GM12875 (cell line): ENCODE measurements at regions not wholly inside any gene's neighbourhood (a gene's known extent, or its start where the extent isn't known, plus 50 kb on each side); places are given as distances from the start of the nearest gene placed in this dataset.

Experiments used
- H3K4me3 ChIP-seq: one replicate; pipeline ENCODE4 v1.5.1; 2011; ENCODE audit warnings: low read depth, low read length, control low read depth
- TF ChIP-seq, protein P1 (sequence below): IDR thresholded peaks from 2 replicates; pipeline ENCODE4 v1.5.1; 2011; ENCODE audit warnings: low read depth, mild to moderate bottlenecking, control low read depth, inconsistent platforms, low read length, moderate library complexity, borderline replicate concordance; ENCODE audit not compliant: insufficient read depth

DNA sequence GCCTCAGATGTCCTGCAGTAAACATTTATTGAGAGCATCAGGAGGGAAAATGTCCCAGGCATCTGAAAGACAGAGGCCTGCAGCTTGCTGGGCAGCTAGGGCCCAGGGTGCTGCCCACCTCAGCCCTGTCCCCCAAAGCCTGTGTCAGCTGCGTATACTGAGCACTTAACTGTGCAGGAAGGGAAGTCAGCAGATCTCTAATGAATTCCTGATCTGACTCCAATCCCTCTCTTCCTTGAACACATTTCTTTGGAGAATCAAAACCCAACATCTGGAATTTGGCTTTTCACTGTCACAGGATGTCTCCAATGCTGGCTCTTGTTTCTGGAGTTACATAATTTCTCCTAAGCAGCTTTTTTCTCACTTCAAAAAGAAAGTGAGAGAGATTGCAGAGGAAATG, 364.7 kb upstream of the NFE2L3 start:
- no peak overlapping the region for H3K4me3 ChIP-seq
- TF ChIP-seq, protein P1, sequence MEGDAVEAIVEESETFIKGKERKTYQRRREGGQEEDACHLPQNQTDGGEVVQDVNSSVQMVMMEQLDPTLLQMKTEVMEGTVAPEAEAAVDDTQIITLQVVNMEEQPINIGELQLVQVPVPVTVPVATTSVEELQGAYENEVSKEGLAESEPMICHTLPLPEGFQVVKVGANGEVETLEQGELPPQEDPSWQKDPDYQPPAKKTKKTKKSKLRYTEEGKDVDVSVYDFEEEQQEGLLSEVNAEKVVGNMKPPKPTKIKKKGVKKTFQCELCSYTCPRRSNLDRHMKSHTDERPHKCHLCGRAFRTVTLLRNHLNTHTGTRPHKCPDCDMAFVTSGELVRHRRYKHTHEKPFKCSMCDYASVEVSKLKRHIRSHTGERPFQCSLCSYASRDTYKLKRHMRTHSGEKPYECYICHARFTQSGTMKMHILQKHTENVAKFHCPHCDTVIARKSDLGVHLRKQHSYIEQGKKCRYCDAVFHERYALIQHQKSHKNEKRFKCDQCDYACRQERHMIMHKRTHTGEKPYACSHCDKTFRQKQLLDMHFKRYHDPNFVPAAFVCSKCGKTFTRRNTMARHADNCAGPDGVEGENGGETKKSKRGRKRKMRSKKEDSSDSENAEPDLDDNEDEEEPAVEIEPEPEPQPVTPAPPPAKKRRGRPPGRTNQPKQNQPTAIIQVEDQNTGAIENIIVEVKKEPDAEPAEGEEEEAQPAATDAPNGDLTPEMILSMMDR = no peak

DNA sequence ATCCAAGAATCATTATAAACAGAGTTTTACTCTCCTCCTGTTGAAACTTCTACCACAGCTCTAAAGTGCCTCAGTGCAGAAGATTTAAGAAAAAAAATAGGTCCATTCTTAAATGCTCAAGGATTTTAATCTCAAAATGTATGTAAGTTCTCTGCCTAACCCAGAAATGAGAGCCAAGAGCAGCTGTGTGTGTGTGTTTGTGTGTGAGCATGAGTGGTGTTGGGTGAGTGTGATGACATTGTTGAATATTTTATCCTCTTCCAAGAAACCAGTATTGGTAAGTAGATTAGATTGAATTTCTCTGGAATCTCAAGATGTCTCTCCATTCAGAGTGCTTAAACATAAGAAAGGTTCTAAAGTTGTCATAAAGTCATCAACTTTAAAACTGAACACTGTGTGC, 363.6 kb upstream of the NFE2L3 start:
- TF ChIP-seq, protein P1 = no peak
- H3K4me3 ChIP-seq = no peak overlapping the region

DNA sequence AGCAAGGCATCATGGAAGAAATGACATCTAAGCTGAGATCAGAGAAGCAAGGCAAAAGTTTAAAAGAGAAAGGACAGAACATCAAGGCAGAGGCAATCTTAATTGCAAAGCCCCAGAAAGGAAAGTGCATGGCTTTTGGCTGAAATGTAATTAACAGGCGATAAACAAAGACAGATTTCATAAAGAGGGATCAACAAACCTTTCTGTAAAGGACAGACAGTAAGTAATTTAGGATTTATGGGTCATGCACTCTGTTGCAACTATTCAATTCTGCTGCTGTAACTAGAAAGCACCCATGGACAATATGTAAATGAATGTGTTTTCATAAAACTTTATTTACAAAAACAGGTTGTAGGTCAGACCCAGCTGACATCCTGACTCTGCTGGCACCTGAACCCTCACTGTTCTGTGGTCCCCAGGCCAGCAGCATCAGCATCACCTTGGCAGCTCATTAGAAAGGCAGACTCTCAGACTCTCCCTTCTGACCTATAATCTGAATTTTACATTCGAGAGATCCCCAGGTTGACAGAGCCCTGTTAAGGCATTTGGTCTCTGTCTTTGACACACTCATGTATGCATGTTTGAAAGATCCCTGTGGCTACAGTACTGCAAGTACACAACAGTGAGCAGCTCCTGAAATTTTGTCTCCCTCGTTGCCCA, 362.9 kb upstream of the NFE2L3 start:
- TF ChIP-seq, protein P1 = no peak
- no peak overlapping the region for H3K4me3 ChIP-seq

DNA sequence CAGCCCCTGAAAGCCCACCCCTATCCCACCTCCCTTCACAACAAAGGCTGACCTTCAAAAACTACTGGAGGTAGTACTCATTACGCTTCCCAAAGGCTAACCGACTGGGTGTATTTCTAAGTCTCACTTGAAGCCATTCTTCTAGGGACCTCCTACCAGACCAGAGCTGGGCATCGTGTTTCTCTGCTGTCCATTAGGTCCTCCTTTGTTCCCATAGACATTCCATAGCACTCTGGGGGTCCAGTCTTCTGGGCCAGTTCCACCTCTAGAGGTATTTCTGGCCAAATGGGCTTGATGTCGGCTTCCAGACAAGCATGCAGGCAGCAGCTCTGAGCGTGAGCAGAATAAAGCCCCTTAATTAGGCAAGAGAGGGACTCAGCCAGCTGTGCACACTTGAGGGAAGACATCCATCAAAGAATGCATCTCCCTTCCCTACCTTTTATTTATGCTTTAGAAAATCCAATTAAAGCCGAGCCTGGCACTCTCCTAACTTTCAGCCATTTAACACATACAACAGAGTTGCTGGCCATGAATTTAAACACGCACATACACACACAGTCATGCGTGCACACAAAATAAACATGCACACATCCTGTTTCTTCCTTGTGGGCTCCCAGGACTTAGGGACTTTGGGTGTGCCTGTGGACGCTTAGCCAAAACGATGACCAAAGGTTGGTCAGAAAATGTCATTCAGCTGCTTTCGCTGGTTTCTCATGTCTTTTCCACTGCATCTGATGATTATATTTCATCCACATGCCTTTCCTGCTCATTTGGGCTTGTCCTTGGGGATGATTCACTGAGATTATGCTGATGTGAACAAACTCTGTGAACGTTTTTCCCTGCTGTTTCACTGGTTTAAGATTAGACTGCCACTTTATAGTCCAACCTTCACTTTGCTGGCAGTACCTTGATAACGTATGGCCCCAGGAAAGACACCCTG, 362.0 kb upstream of the NFE2L3 start:
- H3K4me3 ChIP-seq = no peak overlapping the region
- TF ChIP-seq, protein P1 = no peak

DNA sequence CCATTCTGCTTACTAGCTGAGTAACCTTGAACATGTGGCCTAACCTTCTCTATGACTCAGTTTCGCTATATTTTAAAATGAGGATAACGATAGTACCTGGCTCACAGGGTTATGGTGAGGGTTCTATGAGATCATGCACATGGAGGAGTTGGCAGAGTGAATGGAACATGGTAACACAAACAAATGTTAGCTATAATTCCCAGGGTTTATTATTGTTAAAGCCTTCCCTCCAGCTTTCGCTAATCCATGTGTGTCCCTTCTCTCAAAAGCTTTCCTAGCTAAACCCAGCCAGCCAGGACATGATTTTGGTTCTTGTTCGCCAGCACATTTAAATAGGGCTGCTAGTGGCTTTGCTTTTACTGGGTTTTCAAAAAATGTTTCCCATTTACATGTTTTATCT, 361.0 kb upstream of the NFE2L3 start:
- TF ChIP-seq, protein P1 = no peak
- H3K4me3 ChIP-seq = no peak overlapping the region

DNA sequence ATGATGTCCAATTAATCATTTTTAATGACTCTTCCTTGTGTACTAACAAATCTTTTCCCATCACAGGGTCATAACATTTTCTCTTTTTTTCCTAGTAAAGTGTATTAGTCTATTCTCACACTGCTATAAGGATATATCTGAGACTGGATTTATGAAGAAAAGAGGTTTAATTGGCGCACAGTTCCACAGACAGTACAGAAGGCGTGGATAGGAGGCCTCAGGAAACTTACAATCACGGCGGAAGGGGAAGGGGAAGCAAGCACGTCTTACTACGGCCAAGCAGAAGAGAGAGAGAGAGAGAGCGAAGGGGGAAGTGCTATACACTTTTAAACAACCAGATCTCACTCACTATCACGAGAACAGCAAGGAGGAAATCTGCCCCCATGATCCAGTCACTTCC, 359.4 kb upstream of the NFE2L3 start:
- TF ChIP-seq, protein P1 = no peak
- no peak overlapping the region for H3K4me3 ChIP-seq
